AG08395 (cell line): ENCODE measurements at regions not wholly inside any gene's neighbourhood (a gene's known extent, or its start where the extent isn't known, plus 50 kb on each side); places are given as distances from the start of the nearest gene placed in this dataset.
"Not testable (repeated sequence)": the region's sequence is repeated elsewhere in the genome, so short reads cannot be mapped to it uniquely, and the experiment has no call there.

ENCODE experiments used
- DNase-seq: peaks from one replicate; pipeline ENCODE4 v3.0.0; 2012; ENCODE audit warnings: mixed read lengths, low spot score

GRCh38 chr20:1825938-1826445 lies 69.2 kb upstream of the SIRPA start:
- DNase-seq = no peak

- DNase-seq = no peak
Observed at GRCh38 chr20:1825507-1825906, 69.7 kb upstream of the SIRPA start.

- no peak for DNase-seq
Observed at GRCh38 chr20:1824834-1825233, 70.4 kb upstream of the SIRPA start.

GRCh38 chr20:1824181-1824580 lies 71.0 kb upstream of the SIRPA start:
- DNase-seq = no peak

GRCh38 chr20:1823450-1823844 lies 71.8 kb upstream of the SIRPA start:
- no peak for DNase-seq

- peak; percentile 31 for DNase-seq
Observed at GRCh38 chr20:1822564-1823449, 72.4 kb upstream of the SIRPA start.

GRCh38 chr20:1820138-1821079 lies 74.8 kb upstream of the SIRPA start:
- peak; percentile 90 for DNase-seq

- no peak for DNase-seq
Observed at GRCh38 chr20:1819311-1820137, 75.7 kb upstream of the SIRPA start.

- no peak for DNase-seq
Observed at GRCh38 chr20:1818895-1819294, 76.3 kb upstream of the SIRPA start.

- no peak for DNase-seq
Observed at GRCh38 chr20:1818247-1818840, 76.9 kb upstream of the SIRPA start.

- no peak for DNase-seq
Observed at GRCh38 chr20:1817577-1818211, 77.5 kb upstream of the SIRPA start.

GRCh38 chr20:1816384-1817381 lies 78.5 kb upstream of the SIRPA start:
- peak; percentile 91 for DNase-seq

GRCh38 chr20:1815502-1816085 lies 79.6 kb upstream of the SIRPA start:
- DNase-seq = no peak

- DNase-seq = not testable (repeated sequence)
Observed at GRCh38 chr20:1814861-1815260, 80.3 kb upstream of the SIRPA start.

GRCh38 chr20:1813674-1814635 lies 81.3 kb upstream of the SIRPA start:
- DNase-seq = no peak

- DNase-seq = peak; percentile 80
Observed at GRCh38 chr20:1813101-1813529, 82.1 kb upstream of the SIRPA start.

GRCh38 chr20:1811621-1812498 lies 83.3 kb upstream of the SIRPA start:
- DNase-seq = no peak
